SK-N-SH (cell line): ENCODE measurements at regions not wholly inside any gene's neighbourhood (a gene's known extent, or its start where the extent isn't known, plus 50 kb on each side); places are given as distances from the start of the nearest gene placed in this dataset.

ENCODE experiments used
- CTCF ChIA-PET: fragments of 300-600, 350-600 bp; formaldehyde crosslinking; extraction: SDS; loops from one replicate; lab custom pipeline; 2021; lab: Yijun Ruan, JAX
- POLR2A ChIA-PET: fragments of 350-600 bp; sonication (Branson Sonifier 250); formaldehyde crosslinking; extraction: SDS; loops from one replicate; lab custom pipeline; 2020; ENCODE audit warnings: antibody characterized with exemption, inconsistent platforms; lab: Yijun Ruan, JAX
- DNase-seq: peaks from one replicate; pipeline ENCODE4 v3.0.0; 2012
- H2AFZ ChIP-seq: fragments of 200-600 bp; sonication (generic); 2 replicates; pipeline ENCODE4 v1.8.1; 2016; ENCODE audit warnings: antibody characterized with exemption, mild to moderate bottlenecking, low read depth
- H3F3A ChIP-seq: fragments of 200-600 bp; sonication (generic); replicated peaks from 2 replicates; pipeline ENCODE3; 2016; ENCODE audit warnings: antibody characterized with exemption, mild to moderate bottlenecking; ENCODE audit not compliant: insufficient read depth
- H3K27ac ChIP-seq, 2 experiments: fragments of 200-500 bp in 1 of 2; fragments of 200-600 bp in 1 of 2; sonication (Bioruptor generic) in 1 of 2; sonication (generic), shearing (Covaris generic) in 1 of 2; 2 replicates each; pipeline versions ENCODE4 v1.5.1 to v1.6.1; 2014 to 2016; ENCODE audit warnings: low read depth in 2 of 2, inconsistent platforms in 1 of 2, low read length in 1 of 2, mild to moderate bottlenecking in 1 of 2, mixed read lengths in 1 of 2
- H3K27me3 ChIP-seq: fragments of 200-600 bp; sonication (generic), shearing (Covaris generic); 2 replicates; pipeline ENCODE4 v1.6.1; 2016; ENCODE audit warnings: mixed run types; ENCODE audit not compliant: insufficient read depth
- H3K36me3 ChIP-seq, 2 experiments: fragments of 200-500 bp in 1 of 2; fragments of 200-600 bp in 1 of 2; sonication (Bioruptor generic) in 1 of 2; sonication (generic) in 1 of 2; replicated peaks in 1 of 2; 2 replicates each; pipeline versions ENCODE3 to v1.5.1; 2014 to 2016; ENCODE audit warnings: low read length in 1 of 2, mild to moderate bottlenecking in 1 of 2; ENCODE audit not compliant: insufficient read depth in 2 of 2, control insufficient read depth in 1 of 2
- H3K4me1 ChIP-seq, 2 experiments: fragments of 200-500 bp in 1 of 2; fragments of 200-600 bp in 1 of 2; sonication (Bioruptor generic) in 1 of 2; sonication (generic), shearing (Covaris generic) in 1 of 2; 2 replicates each; pipeline versions ENCODE4 v1.5.1 to v1.6.1; 2014 to 2016; ENCODE audit warnings: low read depth in 1 of 2, low read length in 1 of 2, mixed run types in 1 of 2; ENCODE audit not compliant: insufficient read depth in 2 of 2, control insufficient read depth in 1 of 2
- H3K4me2 ChIP-seq: fragments of 200-600 bp; sonication (generic), shearing (Covaris generic); 2 replicates; pipeline ENCODE4 v1.6.1; 2017; ENCODE audit warnings: mixed run types
- H3K4me3 ChIP-seq, 2 experiments: fragments of 200-500 bp in 1 of 2; fragments of 200-600 bp in 1 of 2; sonication (Bioruptor generic) in 1 of 2; sonication (generic), shearing (Covaris generic) in 1 of 2; 2 replicates each; pipeline versions ENCODE4 v1.5.1 to v1.8.1; 2014 to 2016; ENCODE audit warnings: low read depth in 2 of 2, inconsistent platforms in 1 of 2, low read length in 1 of 2, mild to moderate bottlenecking in 1 of 2, mixed read lengths in 1 of 2, moderate library complexity in 1 of 2
- H3K79me2 ChIP-seq: fragments of 200-600 bp; sonication (generic); 2 replicates; pipeline ENCODE4 v1.8.1; 2017; ENCODE audit warnings: mild to moderate bottlenecking; ENCODE audit not compliant: insufficient read depth
- H3K9ac ChIP-seq: fragments of 200-600 bp; sonication (generic); 2 replicates; pipeline ENCODE4 v1.6.1; 2017; ENCODE audit warnings: mixed run types
- H3K9me2 ChIP-seq: fragments of 200-600 bp; sonication (generic); 2 replicates; pipeline ENCODE4 v1.6.1; 2017; ENCODE audit warnings: mixed run types
- H3K9me3 ChIP-seq: fragments of 200-600 bp; sonication (generic); 2 replicates; pipeline ENCODE4 v1.6.1; 2017; ENCODE audit warnings: mixed run types, mild to moderate bottlenecking, moderate library complexity
- H4K20me1 ChIP-seq: fragments of 200-600 bp; sonication (generic); 2 replicates; pipeline ENCODE4 v1.6.1; 2017; ENCODE audit warnings: mild to moderate bottlenecking, mixed run types; ENCODE audit not compliant: insufficient read depth
- CTCF ChIP-seq: fragments of 200-600 bp; sonication (generic); IDR thresholded peaks from 2 replicates; pipeline ENCODE4 v1.6.1; 2017; ENCODE audit warnings: antibody characterized with exemption, mild to moderate bottlenecking, moderate library complexity
- ELF1 ChIP-seq: IDR thresholded peaks from 2 replicates; pipeline ENCODE4 v1.4.0; 2012
- FOSL2 ChIP-seq: IDR thresholded peaks from 2 replicates; pipeline ENCODE4 v1.4.0; 2012; ENCODE audit warnings: low read depth, mild to moderate bottlenecking, moderate library complexity, borderline replicate concordance
- FOXJ3 ChIP-seq: sonication (generic); formaldehyde crosslinking; IDR thresholded peaks from 2 replicates; pipeline ENCODE4 v1.5.1; 2020; ENCODE audit warnings: mild to moderate bottlenecking, missing genetic modification reagents
- FOXM1 ChIP-seq: IDR thresholded peaks from 2 replicates; pipeline ENCODE4 v1.4.0; 2012; ENCODE audit warnings: low read depth, mild to moderate bottlenecking
- GABPA ChIP-seq: IDR thresholded peaks from 2 replicates; pipeline ENCODE4 v1.4.0; 2012; ENCODE audit warnings: low read depth, mild to moderate bottlenecking
- POLR2AphosphoS5 ChIP-seq: IDR thresholded peaks from 2 replicates; pipeline ENCODE4 v1.6.1; 2012; ENCODE audit warnings: low read depth, low read length
- RAD21 ChIP-seq: IDR thresholded peaks from 2 replicates; pipeline ENCODE4 v1.6.1; 2012; ENCODE audit warnings: mild to moderate bottlenecking, low read length
- RFX5 ChIP-seq: IDR thresholded peaks from 2 replicates; pipeline ENCODE4 v1.6.1; 2012; ENCODE audit warnings: mild to moderate bottlenecking, improper control_type of control experiment, low read length
- SIN3A ChIP-seq: IDR thresholded peaks from 2 replicates; pipeline ENCODE4 v1.6.1; 2012; ENCODE audit warnings: low read depth, mild to moderate bottlenecking, low read length, moderate library complexity, borderline replicate concordance
- SMC3 ChIP-seq: IDR thresholded peaks from 2 replicates; pipeline ENCODE4 v1.6.1; 2012; ENCODE audit warnings: low read depth, low read length, improper control_type of control experiment
- TAF1 ChIP-seq: IDR thresholded peaks from 2 replicates; pipeline ENCODE4 v1.6.1; 2012; ENCODE audit warnings: low read depth, mild to moderate bottlenecking, low read length, moderate library complexity, borderline replicate concordance
- TCF12 ChIP-seq: IDR thresholded peaks from 2 replicates; pipeline ENCODE4 v1.4.0; 2012
- TEAD4 ChIP-seq: IDR thresholded peaks from 2 replicates; pipeline ENCODE4 v1.4.0; 2012; ENCODE audit warnings: mild to moderate bottlenecking, borderline replicate concordance; ENCODE audit not compliant: insufficient read depth
- YY1 ChIP-seq: IDR thresholded peaks from 2 replicates; pipeline ENCODE4 v1.4.0; 2012; ENCODE audit warnings: low read depth, mild to moderate bottlenecking
- WGBS: methylation state at CpG from one replicate; pipeline ENCODE4 v1.1.6; 2017; ENCODE audit warnings: low lambda C conversion rate; 5-methylcytosine and 5-hydroxymethylcytosine counted together
- TF ChIP-seq, protein P1 (sequence below): IDR thresholded peaks from 2 replicates; pipeline ENCODE4 v1.4.0; 2012; ENCODE audit warnings: low read depth

DNA sequence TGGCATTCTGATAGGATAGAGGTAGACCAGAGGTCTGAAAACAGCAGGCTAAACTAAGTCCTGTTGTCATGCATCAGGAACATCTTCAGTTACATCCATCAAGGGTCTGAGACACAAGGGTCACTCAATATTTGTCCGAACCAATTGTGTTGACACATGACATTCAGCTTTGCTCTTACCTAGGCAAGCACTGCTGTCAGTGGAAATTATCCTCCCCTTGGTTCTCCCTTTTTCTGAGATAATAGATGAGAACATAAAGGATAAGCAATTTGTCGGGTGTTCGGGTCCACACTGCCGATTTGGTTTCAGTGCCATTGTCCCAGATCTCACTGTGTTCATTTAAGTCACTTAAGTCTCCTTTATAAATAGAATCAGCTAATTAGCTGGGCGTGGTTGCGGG, 148.3 kb upstream of the MSX2 start:
- no peak overlapping the region for H3K9ac ChIP-seq
- CTCF ChIA-PET, result interaction anchor here (2.5 kb wide), 1 partner anchor 157 kb away, joined by 8 read pairs; no protein-coding TSS in a partner anchor
- H3K4me2 ChIP-seq, result no peak overlapping the region
- no peaks in the 10 kb centered on the region for H4K20me1 ChIP-seq
- POLR2A ChIA-PET, result no interaction called here
- no peak overlapping the region for H2AFZ ChIP-seq
- H3K9me2 ChIP-seq, result no peaks in the 10 kb centered on the region
- no peak for DNase-seq
- peaks cover 5% of the 10 kb centered on the region for H3F3A ChIP-seq
- peaks cover 0 to 8% of the 10 kb centered on the region in 2 experiments; a peak in 1 of 4 replicates for H3K4me1 ChIP-seq
- H3K4me3 ChIP-seq, result no peak overlapping the region
- H3K36me3 ChIP-seq, result no peaks in the 10 kb centered on the region
- TF ChIP-seq RFX5 (no peak), GABPA (no peak), POLR2AphosphoS5 (no peak), TAF1 (no peak), RAD21 (no peak), FOXJ3 (CRISPR knock-in tag) (no peak), ELF1 (no peak), SMC3 (no peak), TEAD4 (no peak), CTCF (no peak), FOSL2 (no peak), SIN3A (no peak), YY1 (no peak)
- TF ChIP-seq, protein P1, sequence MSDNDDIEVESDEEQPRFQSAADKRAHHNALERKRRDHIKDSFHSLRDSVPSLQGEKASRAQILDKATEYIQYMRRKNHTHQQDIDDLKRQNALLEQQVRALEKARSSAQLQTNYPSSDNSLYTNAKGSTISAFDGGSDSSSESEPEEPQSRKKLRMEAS, result no peak
- TF ChIP-seq, all 33 proteins: peak for 0
- H3K9me3 ChIP-seq, result no peaks in the 10 kb centered on the region
- WGBS, result 86% methylated on average over 6 of the region's 6 CpGs
- H3K27ac ChIP-seq, result no peak overlapping the region
- H3K79me2 ChIP-seq, result no peaks in the 10 kb centered on the region
- no peaks in the 10 kb centered on the region for H3K27me3 ChIP-seq

- peak; percentile 29 for DNase-seq
- CTCF ChIA-PET, result interaction anchor here (0.6 to 1.5 kb wide), 8 partner anchors 8 to 162 kb away, joined by 3 to 4 read pairs (median 3); no protein-coding TSS in a partner anchor
- 73% methylated on average over 5 of the region's 5 CpGs for WGBS
Observed at GRCh38 chr5:174581479-174581878, 142.9 kb upstream of the MSX2 start.

More at GRCh38 chr5:174581479-174581878, 142.9 kb upstream of the MSX2 start:
- Histone ChIP-seq H3K9me2 (no peaks in the 10 kb centered on the region), H3K36me3 (no peaks in the 10 kb centered on the region), H3K27me3 (no peaks in the 10 kb centered on the region), H3K4me3 (no peak overlapping the region; a peak in 1 of 4 replicates), H3K4me2 (no peak overlapping the region), H4K20me1 (no peaks in the 10 kb centered on the region), H3K27ac (no peak overlapping the region), H3K9ac (no peak overlapping the region), H3K79me2 (no peaks in the 10 kb centered on the region), H2AFZ (no peak overlapping the region), H3F3A (no peaks in the 10 kb centered on the region), H3K4me1 (no peaks in the 10 kb centered on the region; a peak in 1 of 4 replicates), H3K9me3 (no peaks in the 10 kb centered on the region)
- TF ChIP-seq FOXM1 (no peak), FOSL2 (no peak), SMC3 (peak; percentile 18; the same call in 1 of the 2 replicates), CTCF (peak; percentile 40), RAD21 (peak; percentile 50), TCF12 (no peak)
- POLR2A ChIA-PET, result no interaction called here
